H1 (cell line): ENCODE measurements at regions not wholly inside any gene's neighbourhood (a gene's known extent, or its start where the extent isn't known, plus 50 kb on each side); places are given as distances from the start of the nearest gene placed in this dataset.

Experiments
- CTCF ChIA-PET: fragments of 300-600 bp; sonication (Branson Sonifier 250); formaldehyde crosslinking; loops from one replicate; lab custom pipeline; 2021; ENCODE audit not compliant: partially characterized antibody; lab: Charles Lee
- POLR2A ChIA-PET: fragments of 300-600 bp; sonication (Branson Sonifier 250); formaldehyde crosslinking; loops from one replicate; lab custom pipeline; 2021; ENCODE audit warnings: inconsistent platforms; ENCODE audit not compliant: partially characterized antibody; lab: Charles Lee
- DNase-seq, 2 experiments: peaks; one replicate each; pipeline versions ENCODE4 v3.0.0 to v3.0.0-alpha.2; 2010 to 2022; ENCODE audit warnings: low spot score in 2 of 2, low read depth in 1 of 2, mixed read lengths in 1 of 2
- FAIRE-seq: peaks from 2 replicates; lab custom pipeline; 2011; peaks lifted over from hg19 to GRCh38; lab: Jason Lieb, UNC
- H2AFZ ChIP-seq: 2 replicates; pipeline ENCODE4 v1.8.1; 2012; ENCODE audit warnings: low read length, inconsistent platforms
- H2AK5ac ChIP-seq: 2 replicates; pipeline ENCODE4 v1.6.1; 2013; ENCODE audit warnings: low read depth, low read length
- H2BK120ac ChIP-seq: replicated peaks from 2 replicates; pipeline ENCODE3; 2013; ENCODE audit warnings: low read depth, low read length, inconsistent platforms
- H2BK12ac ChIP-seq: 2 replicates; pipeline ENCODE4 v1.6.1; 2013; ENCODE audit warnings: low read depth, low read length
- H2BK15ac ChIP-seq: 2 replicates; pipeline ENCODE4 v1.6.1; 2013; ENCODE audit warnings: low read length
- H2BK20ac ChIP-seq: 2 replicates; pipeline ENCODE4 v1.6.1; 2013; ENCODE audit warnings: low read length
- H2BK5ac ChIP-seq: 2 replicates; pipeline ENCODE4 v1.6.1; 2013; ENCODE audit warnings: low read depth, low read length
- H3K14ac ChIP-seq: 2 replicates; pipeline ENCODE4 v1.6.1; 2013; ENCODE audit warnings: inconsistent platforms; ENCODE audit not compliant: insufficient read length
- H3K18ac ChIP-seq: 2 replicates; pipeline ENCODE4 v1.6.1; 2013; ENCODE audit warnings: low read length; ENCODE audit errors: extremely low read depth
- H3K23ac ChIP-seq: 2 replicates; pipeline ENCODE4 v1.6.1; 2013; ENCODE audit warnings: inconsistent platforms; ENCODE audit not compliant: insufficient read length
- H3K23me2 ChIP-seq: 2 replicates; pipeline ENCODE4 v1.6.1; 2013; ENCODE audit warnings: low read depth, low read length
- H3K27ac ChIP-seq: 2 replicates; pipeline ENCODE4 v1.6.1; 2011; ENCODE audit warnings: low read depth, low read length, inconsistent platforms
- H3K27me3 ChIP-seq, 4 experiments: replicated peaks in 1 of 4; 1 replicate in 1 of 4; 2 replicates in 3 of 4; pipeline versions ENCODE4 v1.6.1 to v1.8.1; 2011 to 2013; ENCODE audit warnings: low read length in 3 of 4, mild to moderate bottlenecking in 3 of 4, inconsistent platforms in 2 of 4, mixed read lengths in 2 of 4, moderate library complexity in 1 of 4; ENCODE audit not compliant: control insufficient read depth in 3 of 4, insufficient read depth in 3 of 4; ENCODE audit errors: extremely low read depth in 1 of 4
- H3K36me3 ChIP-seq, 4 experiments: 2 replicates each; pipeline versions ENCODE4 v1.6.1 to v1.8.1; 2011 to 2013; ENCODE audit warnings: mild to moderate bottlenecking in 4 of 4, low read length in 3 of 4, moderate library complexity in 2 of 4, control low read depth in 1 of 4, inconsistent platforms in 1 of 4; ENCODE audit not compliant: insufficient read depth in 4 of 4, control insufficient read depth in 2 of 4
- H3K4ac ChIP-seq: replicated peaks from 2 replicates; pipeline ENCODE3; 2013; ENCODE audit warnings: low read length, low read depth, mixed read lengths, inconsistent platforms; ENCODE audit not compliant: insufficient read length
- H3K4me1 ChIP-seq, 4 experiments: replicated peaks in 1 of 4; 1 replicate in 1 of 4; 2 replicates in 3 of 4; pipeline versions ENCODE4 v1.6.1 to v1.8.1; 2011 to 2013; ENCODE audit warnings: low read length in 3 of 4, inconsistent platforms in 2 of 4, mixed read lengths in 1 of 4; ENCODE audit not compliant: insufficient read depth in 4 of 4, control insufficient read depth in 3 of 4
- H3K4me2 ChIP-seq, 2 experiments: 2 replicates each; pipeline versions ENCODE4 v1.6.1 to v1.8.1; 2011 to 2013; ENCODE audit warnings: low read depth in 2 of 2, low read length in 2 of 2, control low read depth in 1 of 2, inconsistent platforms in 1 of 2, mild to moderate bottlenecking in 1 of 2; ENCODE audit not compliant: insufficient read depth in 1 of 2
- H3K4me3 ChIP-seq, 4 experiments: fragments of 200-600, 300-600 bp in 1 of 4; sonication (generic), shearing (Covaris generic), sonication (Bioruptor Twin) in 1 of 4; 2 replicates each; pipeline versions ENCODE4 v1.5.1 to v1.8.1; 2011 to 2016; ENCODE audit warnings: low read length in 4 of 4, low read depth in 3 of 4, control low read depth in 2 of 4, inconsistent platforms in 2 of 4, mild to moderate bottlenecking in 2 of 4, mixed read lengths in 1 of 4, moderate library complexity in 1 of 4; ENCODE audit not compliant: insufficient read depth in 2 of 4; ENCODE audit errors: extremely low read depth in 1 of 4
- H3K56ac ChIP-seq: replicated peaks from 2 replicates; pipeline ENCODE3; 2013; ENCODE audit warnings: low read depth, mild to moderate bottlenecking, mixed read lengths, low read length, inconsistent platforms; ENCODE audit not compliant: insufficient read length
- H3K79me1 ChIP-seq: 2 replicates; pipeline ENCODE4 v1.6.1; 2013; ENCODE audit warnings: low read depth, low read length, control low read depth
- H3K79me2 ChIP-seq, 2 experiments: 2 replicates each; pipeline versions ENCODE4 v1.6.1 to v1.8.1; 2012 to 2013; ENCODE audit warnings: low read length in 2 of 2, mild to moderate bottlenecking in 2 of 2, inconsistent platforms in 1 of 2; ENCODE audit not compliant: insufficient read depth in 2 of 2, control insufficient read depth in 1 of 2
- H3K9ac ChIP-seq, 4 experiments: replicated peaks in 1 of 4; 1 replicate in 1 of 4; 2 replicates in 3 of 4; pipeline versions ENCODE4 v1.6.1 to v1.8.1; 2011 to 2013; ENCODE audit warnings: low read depth in 3 of 4, low read length in 3 of 4, control low read depth in 2 of 4, mild to moderate bottlenecking in 2 of 4, moderate library complexity in 2 of 4, inconsistent platforms in 1 of 4; ENCODE audit errors: extremely low read depth in 1 of 4
- H3K9me3 ChIP-seq, 2 experiments: 2 replicates each; pipeline versions ENCODE4 v1.6.1 to v1.8.1; 2012 to 2013; ENCODE audit warnings: mild to moderate bottlenecking in 2 of 2, moderate library complexity in 2 of 2, control low read depth in 1 of 2, inconsistent platforms in 1 of 2, low read depth in 1 of 2, low read length in 1 of 2, mixed read lengths in 1 of 2; ENCODE audit not compliant: insufficient read depth in 2 of 2
- H4K20me1 ChIP-seq, 2 experiments: replicated peaks in 1 of 2; 2 replicates each; pipeline versions ENCODE3 to v1.8.1; 2011 to 2013; ENCODE audit warnings: inconsistent platforms in 2 of 2, low read length in 2 of 2, mild to moderate bottlenecking in 1 of 2; ENCODE audit not compliant: insufficient read depth in 2 of 2, control insufficient read depth in 1 of 2
- H4K5ac ChIP-seq: 2 replicates; pipeline ENCODE4 v1.6.1; 2013; ENCODE audit warnings: low read length, low read depth, mixed read lengths, inconsistent platforms; ENCODE audit not compliant: insufficient read length
- H4K8ac ChIP-seq: 2 replicates; pipeline ENCODE4 v1.8.0; 2013; ENCODE audit warnings: mild to moderate bottlenecking, moderate library complexity, low read length, inconsistent platforms; ENCODE audit not compliant: insufficient read depth; ENCODE audit errors: extremely low read depth
- H4K91ac ChIP-seq: replicated peaks from 2 replicates; pipeline ENCODE3; 2013; ENCODE audit warnings: low read length, mixed read lengths, inconsistent platforms; ENCODE audit not compliant: insufficient read length
- ASH2L ChIP-seq: fragments of 200-600, 300-600 bp; sonication (generic); IDR thresholded peaks from one replicate; pipeline ENCODE4 v1.7.1; 2017; ENCODE audit warnings: low read length
- CTBP2 ChIP-seq: IDR thresholded peaks from 2 replicates; pipeline ENCODE4 v1.7.0; 2011; ENCODE audit warnings: borderline replicate concordance, mild to moderate bottlenecking, moderate library complexity, mixed read lengths, low read length; ENCODE audit not compliant: insufficient read depth, insufficient read length
- E2F6 ChIP-seq: IDR thresholded peaks from 2 replicates; pipeline ENCODE4 v1.6.1; 2012; ENCODE audit warnings: inconsistent platforms
- EGR1 ChIP-seq: IDR thresholded peaks from 2 replicates; pipeline ENCODE4 v1.6.1; 2011; ENCODE audit warnings: low read depth, low read length, borderline replicate concordance
- JUN ChIP-seq: IDR thresholded peaks from 2 replicates; pipeline ENCODE4 v1.6.1; 2011; ENCODE audit warnings: low read depth, mild to moderate bottlenecking, improper control_type of control experiment, low read length
- KDM5A ChIP-seq: fragments of 200-600 bp; IDR thresholded peaks from 2 replicates; pipeline ENCODE4 v1.7.1; 2012; ENCODE audit warnings: mild to moderate bottlenecking, low read length, inconsistent platforms, mixed read lengths
- RBBP5 ChIP-seq: IDR thresholded peaks from 2 replicates; pipeline ENCODE4 v1.7.1; 2012; ENCODE audit warnings: low read depth, mild to moderate bottlenecking, inconsistent platforms, low read length, moderate library complexity, borderline replicate concordance
- RNF2 ChIP-seq: fragments of 200-900, 300-1000 bp; sonication (generic); IDR thresholded peaks from 2 replicates; pipeline ENCODE4 v1.7.1; 2016; ENCODE audit warnings: borderline replicate concordance, low read depth, mild to moderate bottlenecking, antibody characterized with exemption, low read length; ENCODE audit not compliant: poor library complexity, severe bottlenecking; ENCODE audit errors: missing control alignments
- RXRA ChIP-seq: IDR thresholded peaks from 2 replicates; pipeline ENCODE4 v1.6.1; 2011; ENCODE audit warnings: low read depth, mild to moderate bottlenecking, low read length, moderate library complexity; ENCODE audit not compliant: insufficient read depth
- SAP30 ChIP-seq: fragments of 300-600 bp; sonication (generic); IDR thresholded peaks from 2 replicates; pipeline ENCODE4 v1.7.1; 2012; ENCODE audit warnings: low read length, moderate library complexity, mild to moderate bottlenecking, inconsistent platforms; ENCODE audit not compliant: insufficient read depth, insufficient replicate concordance
- SP1 ChIP-seq: IDR thresholded peaks from 2 replicates; pipeline ENCODE4 v1.6.1; 2011; ENCODE audit warnings: low read depth, low read length
- SP4 ChIP-seq: IDR thresholded peaks from 2 replicates; pipeline ENCODE4 v1.6.1; 2012; ENCODE audit warnings: low read length, inconsistent platforms
- TAF7 ChIP-seq: optimal IDR thresholded peaks from 2 replicates; pipeline ENCODE3; 2011; ENCODE audit warnings: low read depth, mild to moderate bottlenecking, inconsistent platforms, low read length, moderate library complexity, borderline replicate concordance
- TBP ChIP-seq: IDR thresholded peaks from 2 replicates; pipeline ENCODE4 v1.6.1; 2011; ENCODE audit warnings: low read depth, low read length, improper control_type of control experiment
- YY1 ChIP-seq: IDR thresholded peaks from 2 replicates; pipeline ENCODE4 v1.6.1; 2011; ENCODE audit warnings: low read depth, mild to moderate bottlenecking, low read length
- WGBS, 2 experiments: shearing (Covaris generic) in 1 of 2; methylation state at CpG; one replicate each; pipeline versions ENCODE4 v1.1.6 to v1.1.7; 2013 to 2015; ENCODE audit warnings: low lambda C conversion rate in 2 of 2, mixed read lengths in 2 of 2, inconsistent platforms in 1 of 2, low coverage in 1 of 2, missing lambda C conversion rate in 1 of 2; ENCODE audit not compliant: insufficient replicate concordance in 2 of 2, insufficient coverage in 1 of 2, insufficient read length in 1 of 2; ENCODE audit errors: extremely low coverage in 1 of 2, missing lambda C conversion rate in 1 of 2; 5-methylcytosine and 5-hydroxymethylcytosine counted together

GRCh38 chr18:33507019-33507418 is 66.5 kb upstream of the CCDC178 start:
- no peak overlapping the region for H3K9ac ChIP-seq
- no peak overlapping the region for H4K8ac ChIP-seq
- no peak overlapping the region for H4K5ac ChIP-seq
- H3K36me3 ChIP-seq = no peaks in the 10 kb centered on the region
- 88% methylated on average over 1 of the region's 1 CpG; no CpG with 5 or more reads in 1 of the 2 experiments for WGBS, 2 experiments
- ChIA-PET POLR2A (no interaction called here), CTCF (interaction anchor here (1.6 kb wide), 1 partner anchor 275 kb away, joined by 4 read pairs; no protein-coding TSS in a partner anchor)
- no peak overlapping the region for H2AFZ ChIP-seq
- no peak overlapping the region for H3K14ac ChIP-seq
- H4K91ac ChIP-seq = no peak overlapping the region
- no peaks in the 10 kb centered on the region for H3K4me1 ChIP-seq
- H3K18ac ChIP-seq = no peak overlapping the region
- no peak overlapping the region for H2AK5ac ChIP-seq
- H3K79me1 ChIP-seq = no peaks in the 10 kb centered on the region
- H2BK12ac ChIP-seq = no peak overlapping the region
- no peak for DNase-seq
- FAIRE-seq = no peak
- no peak overlapping the region for H2BK120ac ChIP-seq
- H2BK5ac ChIP-seq = no peak overlapping the region
- H3K23ac ChIP-seq = no peak overlapping the region
- no peaks in the 10 kb centered on the region for H3K27me3 ChIP-seq
- H2BK20ac ChIP-seq = no peak overlapping the region
- H3K27ac ChIP-seq = no peak overlapping the region
- no peak overlapping the region for H3K56ac ChIP-seq
- H3K4me2 ChIP-seq = no peak overlapping the region
- H3K79me2 ChIP-seq = no peaks in the 10 kb centered on the region
- H3K23me2 ChIP-seq = no peaks in the 10 kb centered on the region
- no peak overlapping the region for H3K4ac ChIP-seq
- no peak overlapping the region for H3K4me3 ChIP-seq
- no peaks in the 10 kb centered on the region for H3K9me3 ChIP-seq
- H4K20me1 ChIP-seq = no peaks in the 10 kb centered on the region
- H2BK15ac ChIP-seq = no peak overlapping the region
- TF ChIP-seq SP4 (no peak), RBBP5 (no peak), KDM5A (no peak), E2F6 (no peak), JUN (no peak), RNF2 (no peak), SP1 (no peak), YY1 (no peak), ASH2L (no peak), TBP (no peak), EGR1 (no peak), SAP30 (no peak), RXRA (no peak), CTBP2 (no peak), TAF7 (no peak)
